BJ (cell line): ENCODE measurements at regions not wholly inside any gene's neighbourhood (a gene's known extent, or its start where the extent isn't known, plus 50 kb on each side); places are given as distances from the start of the nearest gene placed in this dataset.

Source experiments
- CTCF ChIA-PET: fragments of 350-600 bp; formaldehyde crosslinking; extraction: SDS; loops from one replicate; lab custom pipeline; 2021; ENCODE audit warnings: antibody characterized with exemption, inconsistent platforms; lab: Yijun Ruan, JAX
- POLR2A ChIA-PET: fragments of 300-600 bp; sonication (Branson Sonifier 250); formaldehyde crosslinking; extraction: SDS; loops from one replicate; lab custom pipeline; 2021; ENCODE audit warnings: antibody characterized with exemption; lab: Charles Lee
- DNase-seq: peaks from one replicate; pipeline ENCODE4 v3.0.0-alpha.2; 2011; ENCODE audit warnings: low read depth
- H3K27me3 ChIP-seq: 2 replicates; pipeline ENCODE4 v1.6.0; 2011; ENCODE audit warnings: low read length; ENCODE audit not compliant: control insufficient read depth, insufficient read depth
- H3K36me3 ChIP-seq: 2 replicates; pipeline ENCODE4 v1.5.1; 2011; ENCODE audit warnings: low read length; ENCODE audit not compliant: control insufficient read depth, insufficient read depth
- H3K4me3 ChIP-seq: 2 replicates; pipeline ENCODE4 v1.5.1; 2011; ENCODE audit warnings: low read depth, mild to moderate bottlenecking, control low read depth, low read length
- TF ChIP-seq, protein P1 (sequence below): IDR thresholded peaks from 2 replicates; pipeline ENCODE4 v1.5.1; 2011; ENCODE audit warnings: low read depth, mild to moderate bottlenecking, control low read depth, inconsistent platforms, low read length, moderate library complexity; ENCODE audit not compliant: insufficient read depth

DNA sequence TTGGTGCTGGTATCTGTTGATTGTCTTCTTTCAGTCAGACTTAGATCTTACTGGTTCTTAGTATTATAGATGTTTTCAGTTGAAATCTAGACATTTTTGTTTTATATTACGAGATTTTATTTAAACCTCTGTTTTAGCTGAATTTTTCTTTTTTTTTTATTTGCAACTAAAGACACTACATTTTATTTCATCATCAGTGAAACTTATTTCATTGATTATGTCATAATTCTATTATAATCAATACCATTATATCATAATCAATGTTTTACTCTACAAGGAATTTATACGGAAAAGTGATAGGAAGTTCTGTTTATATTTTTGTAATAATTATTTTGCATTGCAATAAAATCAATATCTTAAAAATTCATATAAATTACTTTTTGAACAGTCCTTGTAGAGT lies 477.4 kb upstream of the MDFIC2 start:
- POLR2A ChIA-PET = no interaction called here
- TF ChIP-seq, protein P1, sequence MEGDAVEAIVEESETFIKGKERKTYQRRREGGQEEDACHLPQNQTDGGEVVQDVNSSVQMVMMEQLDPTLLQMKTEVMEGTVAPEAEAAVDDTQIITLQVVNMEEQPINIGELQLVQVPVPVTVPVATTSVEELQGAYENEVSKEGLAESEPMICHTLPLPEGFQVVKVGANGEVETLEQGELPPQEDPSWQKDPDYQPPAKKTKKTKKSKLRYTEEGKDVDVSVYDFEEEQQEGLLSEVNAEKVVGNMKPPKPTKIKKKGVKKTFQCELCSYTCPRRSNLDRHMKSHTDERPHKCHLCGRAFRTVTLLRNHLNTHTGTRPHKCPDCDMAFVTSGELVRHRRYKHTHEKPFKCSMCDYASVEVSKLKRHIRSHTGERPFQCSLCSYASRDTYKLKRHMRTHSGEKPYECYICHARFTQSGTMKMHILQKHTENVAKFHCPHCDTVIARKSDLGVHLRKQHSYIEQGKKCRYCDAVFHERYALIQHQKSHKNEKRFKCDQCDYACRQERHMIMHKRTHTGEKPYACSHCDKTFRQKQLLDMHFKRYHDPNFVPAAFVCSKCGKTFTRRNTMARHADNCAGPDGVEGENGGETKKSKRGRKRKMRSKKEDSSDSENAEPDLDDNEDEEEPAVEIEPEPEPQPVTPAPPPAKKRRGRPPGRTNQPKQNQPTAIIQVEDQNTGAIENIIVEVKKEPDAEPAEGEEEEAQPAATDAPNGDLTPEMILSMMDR = no peak

DNA sequence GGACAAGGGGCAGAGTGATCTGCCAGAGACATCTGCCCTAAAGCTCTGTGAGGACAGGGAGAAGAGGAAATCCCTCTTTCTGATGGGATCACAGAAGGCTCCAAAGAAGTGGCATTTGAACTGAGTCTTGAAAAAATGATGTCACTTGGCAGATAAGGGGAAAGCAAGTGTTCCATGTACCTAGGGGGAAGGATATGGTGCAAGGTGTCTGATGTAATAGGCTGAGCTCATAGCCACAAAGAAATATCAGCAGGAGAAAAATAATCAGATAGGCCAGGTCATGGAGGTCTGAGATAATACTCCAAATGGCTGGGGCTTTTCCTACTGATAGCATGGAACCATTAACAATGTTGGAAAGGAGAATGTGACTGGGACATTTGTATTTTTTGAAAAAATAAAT lies 468.4 kb upstream of the MDFIC2 start:
- Histone ChIP-seq H3K27me3 (0 out of 2 replicates have a peak, but pooled peaks cover 1% of the 10 kb centered on the region), H3K4me3 (no peak overlapping the region), H3K36me3 (no peaks in the 10 kb centered on the region)
- TF ChIP-seq, protein P1 = no peak
- ChIA-PET CTCF (interaction anchor here (0.7 kb wide), 1 partner anchor 40 kb away, joined by 3 read pairs; no protein-coding TSS in a partner anchor), POLR2A (no interaction called here)
- no peak for DNase-seq

More for the DNA sequence above, 477.4 kb upstream of the MDFIC2 start:
- no peaks in the 10 kb centered on the region for H3K36me3 ChIP-seq
- no peak overlapping the region for H3K4me3 ChIP-seq
- H3K27me3 ChIP-seq = no peaks in the 10 kb centered on the region
- DNase-seq = no peak
- CTCF ChIA-PET = no interaction called here

DNA sequence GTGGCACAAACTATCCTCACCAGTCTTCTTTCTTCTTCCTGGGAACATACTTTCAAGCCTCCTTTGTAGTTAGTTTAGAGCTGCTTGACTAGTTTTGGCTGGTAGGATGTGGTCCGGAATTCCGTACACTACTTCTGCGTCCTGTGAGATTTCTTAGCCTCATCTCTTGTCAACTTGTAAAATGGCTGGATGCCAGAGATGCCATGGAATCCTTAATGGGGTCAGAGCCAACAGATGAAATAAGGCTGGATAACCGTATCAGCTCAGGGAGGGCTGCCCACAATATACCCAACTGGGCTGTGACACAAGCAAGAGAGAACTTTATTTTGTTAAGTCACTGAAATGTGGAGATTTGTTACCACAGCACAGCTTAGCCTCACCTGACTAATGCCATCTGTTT lies 466.9 kb upstream of the MDFIC2 start:
- 0 out of 2 replicates have a peak, but pooled peaks cover 1% of the 10 kb centered on the region for H3K27me3 ChIP-seq
- CTCF ChIA-PET = interaction anchor here (1.4 kb wide), 1 partner anchor 9 kb away, joined by 4 read pairs; no protein-coding TSS in a partner anchor
- POLR2A ChIA-PET = no interaction called here
- DNase-seq = no peak
- no peaks in the 10 kb centered on the region for H3K36me3 ChIP-seq
- TF ChIP-seq, protein P1 = no peak
- H3K4me3 ChIP-seq = no peak overlapping the region

DNA sequence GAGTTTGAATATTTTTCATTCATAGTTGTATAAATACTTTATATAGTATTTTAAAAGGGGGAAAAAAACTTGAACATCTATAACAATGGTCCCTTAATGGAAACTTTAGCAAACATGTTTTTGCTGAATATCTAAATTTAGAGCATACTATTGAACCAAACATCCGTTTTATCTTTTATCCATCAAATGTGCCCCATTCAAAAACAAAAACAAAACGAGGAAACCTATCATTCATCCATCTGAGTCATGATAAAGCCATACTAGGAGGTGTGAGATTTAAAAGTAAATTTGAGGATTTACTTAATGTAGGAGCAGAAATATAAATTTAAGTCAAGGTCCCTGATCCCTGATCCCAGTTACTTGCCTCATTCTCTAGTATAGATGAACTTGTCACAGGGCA lies 463.6 kb upstream of the MDFIC2 start:
- no peaks in the 10 kb centered on the region for H3K36me3 ChIP-seq
- H3K27me3 ChIP-seq = 0 out of 2 replicates have a peak, but pooled peaks cover 1% of the 10 kb centered on the region
- no peak overlapping the region for H3K4me3 ChIP-seq
- TF ChIP-seq, protein P1 = no peak
- no peak for DNase-seq
- CTCF ChIA-PET = no interaction called here
- POLR2A ChIA-PET = no interaction called here

DNA sequence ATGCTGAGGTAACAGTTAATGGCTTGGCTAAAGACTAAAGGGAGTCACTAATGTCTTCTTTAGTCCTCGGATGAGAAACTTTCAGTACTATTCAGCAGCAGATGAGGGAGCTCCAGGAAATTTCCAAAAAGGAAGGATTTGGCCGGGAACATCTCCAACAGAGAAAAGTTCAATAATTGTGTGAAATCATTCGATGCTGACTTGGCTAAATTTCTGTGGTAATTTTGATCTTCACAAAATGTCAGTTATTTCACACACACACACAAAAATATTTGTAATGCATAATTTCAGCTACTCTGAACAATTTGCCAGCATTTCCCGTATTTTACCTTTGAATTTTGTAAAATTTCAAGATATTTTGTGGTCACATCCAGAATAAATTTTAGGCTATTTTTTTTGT lies 462.8 kb upstream of the MDFIC2 start:
- POLR2A ChIA-PET = interaction anchor here (0.6 kb wide), 1 partner anchor 10 kb away, joined by 3 read pairs; no protein-coding TSS in a partner anchor
- CTCF ChIA-PET = no interaction called here
- DNase-seq = no peak
- Histone ChIP-seq H3K27me3 (no peaks in the 10 kb centered on the region), H3K36me3 (no peaks in the 10 kb centered on the region), H3K4me3 (no peak overlapping the region)
- TF ChIP-seq, protein P1 = no peak
